ENCODE measurements at regions not wholly inside any gene's neighbourhood (a gene's known extent, or its start where the extent isn't known, plus 50 kb on each side); places are given as distances from the start of the nearest gene placed in this dataset.

DNA sequence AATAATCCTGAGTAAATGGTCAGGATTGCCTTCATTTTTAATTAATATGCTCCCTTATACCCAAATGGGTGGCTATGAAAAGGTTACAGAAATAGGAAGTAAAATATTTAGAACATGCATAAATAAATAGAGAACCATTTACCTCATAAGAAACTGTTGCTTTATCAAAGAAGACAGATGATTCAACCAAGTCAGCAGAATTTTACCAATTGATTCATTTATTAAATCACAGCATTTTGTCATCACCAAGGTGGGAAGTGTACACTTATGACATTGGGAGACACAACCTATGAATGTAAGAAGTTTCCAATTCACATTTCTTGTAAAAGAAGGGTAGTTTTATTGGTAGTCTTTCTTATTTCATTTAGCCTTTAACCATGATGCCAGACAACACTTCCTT, 870.3 kb upstream of the CHORDC1 start:
- TF ChIP-seq POLR2A (IDR thresholded peaks at IDR 0.05), result no peak
- TF ChIP-seq, protein P1, sequence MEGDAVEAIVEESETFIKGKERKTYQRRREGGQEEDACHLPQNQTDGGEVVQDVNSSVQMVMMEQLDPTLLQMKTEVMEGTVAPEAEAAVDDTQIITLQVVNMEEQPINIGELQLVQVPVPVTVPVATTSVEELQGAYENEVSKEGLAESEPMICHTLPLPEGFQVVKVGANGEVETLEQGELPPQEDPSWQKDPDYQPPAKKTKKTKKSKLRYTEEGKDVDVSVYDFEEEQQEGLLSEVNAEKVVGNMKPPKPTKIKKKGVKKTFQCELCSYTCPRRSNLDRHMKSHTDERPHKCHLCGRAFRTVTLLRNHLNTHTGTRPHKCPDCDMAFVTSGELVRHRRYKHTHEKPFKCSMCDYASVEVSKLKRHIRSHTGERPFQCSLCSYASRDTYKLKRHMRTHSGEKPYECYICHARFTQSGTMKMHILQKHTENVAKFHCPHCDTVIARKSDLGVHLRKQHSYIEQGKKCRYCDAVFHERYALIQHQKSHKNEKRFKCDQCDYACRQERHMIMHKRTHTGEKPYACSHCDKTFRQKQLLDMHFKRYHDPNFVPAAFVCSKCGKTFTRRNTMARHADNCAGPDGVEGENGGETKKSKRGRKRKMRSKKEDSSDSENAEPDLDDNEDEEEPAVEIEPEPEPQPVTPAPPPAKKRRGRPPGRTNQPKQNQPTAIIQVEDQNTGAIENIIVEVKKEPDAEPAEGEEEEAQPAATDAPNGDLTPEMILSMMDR (IDR thresholded peaks at IDR 0.05), result no peak
- TF ChIP-seq POLR2AphosphoS5 (IDR thresholded peaks at IDR 0.05), result no peak
- TF ChIP-seq EP300 (IDR thresholded peaks at IDR 0.05), result no peak
